GM19467 (cell line): ENCODE measurements at regions not wholly inside any gene's neighbourhood (a gene's known extent, or its start where the extent isn't known, plus 50 kb on each side); places are given as distances from the start of the nearest gene placed in this dataset.

Experiments used
- ATAC-seq: cut with Tn5 transposase; IDR thresholded peaks from one replicate; pipeline ENCODE4 v1.9.1; 2021; ENCODE audit warnings: mild to moderate bottlenecking, moderate library complexity; ENCODE audit not compliant: unreplicated experiment

- ATAC-seq = no peak
Observed at GRCh38 chr6:140320081-140321080, 945.9 kb upstream of the CITED2 start.

DNA sequence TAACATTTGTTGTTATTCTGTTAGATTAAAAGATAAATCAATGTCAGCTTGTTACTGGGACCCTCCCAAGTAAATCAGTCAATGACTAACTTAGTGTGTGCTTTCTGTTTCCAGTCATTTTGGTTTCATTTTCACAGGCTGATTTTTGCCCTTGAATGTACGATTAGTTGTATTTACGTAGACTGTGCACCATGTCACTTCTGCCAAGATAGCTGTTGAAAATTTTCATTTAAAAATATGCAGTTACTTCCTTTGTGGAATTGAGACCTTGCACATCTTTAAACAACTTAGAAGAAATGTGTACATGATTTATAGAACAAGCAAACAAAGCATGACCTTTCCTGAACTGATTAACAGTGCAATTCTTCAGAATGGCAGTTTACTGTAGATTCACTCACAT, 944.8 kb upstream of the CITED2 start:
- ATAC-seq = peak; percentile 92

DNA sequence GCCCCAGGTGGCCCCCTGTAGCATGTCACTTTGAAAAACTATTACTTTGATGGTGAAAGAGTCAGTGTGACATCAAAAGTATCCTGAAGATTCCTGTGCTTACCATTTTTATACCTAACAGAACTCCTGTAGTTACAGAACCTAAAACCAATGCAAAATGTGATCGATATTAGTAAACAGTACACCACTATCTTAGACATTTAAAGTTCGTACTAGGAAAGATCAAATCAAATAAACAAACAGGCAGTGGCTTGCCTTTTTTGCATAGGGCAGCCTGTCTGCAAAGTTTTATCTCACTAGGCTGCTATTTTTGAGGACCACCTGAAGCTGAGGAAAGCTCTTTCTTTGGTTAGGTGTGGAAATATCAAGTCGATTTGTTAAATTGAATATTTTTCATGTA, 944.0 kb upstream of the CITED2 start:
- no peak for ATAC-seq

GRCh38 chr6:140317950-140318349, 943.5 kb upstream of the CITED2 start:
- no peak for ATAC-seq

DNA sequence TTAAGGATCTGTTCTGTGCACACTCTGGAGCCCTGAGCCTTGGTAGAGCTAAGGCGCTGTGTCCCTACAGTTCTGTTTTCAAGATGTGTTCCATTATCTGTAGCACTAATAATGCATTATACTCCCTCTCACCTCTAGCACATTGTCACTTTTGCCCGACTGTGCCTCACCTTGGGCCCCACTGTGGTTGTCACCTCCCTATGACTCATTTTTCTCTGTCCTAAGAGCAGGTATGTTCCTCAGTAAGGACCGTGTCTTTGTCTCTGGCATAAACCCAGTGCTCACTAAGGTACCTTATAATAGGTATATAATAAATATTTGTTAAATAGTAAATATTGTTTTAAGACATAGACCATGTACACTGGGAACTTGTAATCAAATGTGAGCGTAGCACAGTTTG, 942.5 kb upstream of the CITED2 start:
- ATAC-seq = no peak

DNA sequence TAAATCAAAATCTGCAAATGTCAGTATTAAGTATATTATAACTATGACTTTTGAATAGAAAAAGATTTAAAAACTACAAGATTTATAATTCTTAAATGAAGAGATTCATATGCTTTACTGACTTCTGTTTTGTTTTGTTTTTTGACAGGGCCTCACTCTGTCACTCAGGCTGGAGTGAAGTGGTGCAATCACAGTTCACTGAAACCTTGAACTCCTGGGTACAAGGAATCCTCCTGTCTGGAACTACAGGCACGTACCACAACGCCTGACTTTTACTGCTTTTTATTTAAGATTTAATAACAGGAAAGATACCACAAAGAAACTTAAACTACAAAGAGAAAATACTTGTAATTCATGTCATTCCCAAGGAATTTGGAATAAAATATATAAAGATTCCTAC, 940.2 kb upstream of the CITED2 start:
- no peak for ATAC-seq

DNA sequence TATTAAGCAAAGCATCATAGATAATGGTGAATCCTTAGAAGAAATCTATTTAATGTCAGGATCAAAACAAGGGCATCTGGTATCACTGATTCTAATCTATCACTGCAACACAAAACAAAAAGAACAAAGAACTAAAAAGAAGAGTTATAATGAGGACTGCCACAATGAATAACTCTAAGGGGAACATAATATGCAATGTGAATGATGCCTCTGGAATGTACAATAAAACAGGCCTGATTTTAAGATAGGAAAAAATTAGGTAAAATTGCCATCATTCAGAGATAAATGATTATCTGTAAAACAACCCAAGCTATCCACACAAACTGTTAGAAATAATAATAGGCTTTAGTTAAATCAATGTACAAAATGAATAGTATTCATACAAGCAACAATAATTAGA, 936.7 kb upstream of the CITED2 start:
- ATAC-seq = no peak

DNA sequence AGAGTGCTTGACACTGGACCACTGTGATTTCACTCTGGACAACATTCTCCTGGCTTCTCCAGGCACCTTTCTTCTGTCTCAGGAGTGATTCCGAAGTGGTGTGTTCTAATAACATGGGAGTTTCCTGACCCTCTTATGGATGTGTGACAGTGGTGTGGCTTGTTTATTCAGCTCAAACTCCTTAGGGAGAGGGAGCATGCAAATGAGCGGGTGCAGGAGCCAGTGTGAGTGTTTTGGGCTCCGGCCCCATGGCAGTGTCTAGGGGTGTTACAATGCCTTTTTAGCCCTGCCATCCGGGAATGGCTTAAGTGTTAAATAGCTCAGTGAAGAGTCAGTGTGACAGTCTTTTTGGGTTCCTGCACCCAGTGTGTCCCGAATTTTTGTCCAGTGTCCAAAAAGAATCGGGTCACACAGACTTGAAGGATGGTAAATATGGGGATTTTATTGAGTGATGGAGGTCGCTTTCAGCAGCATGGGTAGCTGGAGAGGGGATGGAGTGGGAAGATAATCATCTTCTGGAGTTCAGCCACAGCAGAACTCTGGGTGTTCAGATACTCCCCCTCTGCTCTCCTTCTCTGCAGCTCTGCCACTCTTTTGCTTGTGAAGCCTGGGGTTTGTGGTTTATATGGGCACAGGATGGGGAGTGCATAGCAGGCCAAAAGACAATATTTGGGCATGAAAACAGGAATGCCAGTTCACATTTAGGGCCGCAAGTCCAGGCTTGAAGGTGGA, 928.9 kb upstream of the CITED2 start:
- no peak for ATAC-seq

- no peak for ATAC-seq
Observed at GRCh38 chr6:140300331-140300730, 925.9 kb upstream of the CITED2 start.

DNA sequence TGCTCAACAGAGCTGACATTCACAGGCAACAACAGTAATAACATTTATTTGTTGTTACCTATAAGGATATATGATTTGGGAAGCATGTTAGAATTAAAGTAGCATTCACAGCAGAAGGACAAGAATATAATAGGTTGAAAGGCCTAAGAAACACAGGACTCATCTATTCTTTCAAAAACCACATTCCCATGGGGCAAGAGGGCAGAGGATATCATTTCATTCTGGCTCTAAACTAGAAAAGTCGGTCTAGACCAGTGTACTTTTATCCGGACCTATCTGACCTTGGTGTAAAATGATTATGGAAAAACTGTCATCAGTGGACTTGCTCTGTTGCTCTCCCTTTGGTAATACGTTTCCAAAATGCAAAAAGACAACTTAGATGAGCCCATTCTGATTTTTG, 914.7 kb upstream of the CITED2 start:
- no peak for ATAC-seq

GRCh38 chr6:140285998-140286690, 911.7 kb upstream of the CITED2 start:
- no peak for ATAC-seq

DNA sequence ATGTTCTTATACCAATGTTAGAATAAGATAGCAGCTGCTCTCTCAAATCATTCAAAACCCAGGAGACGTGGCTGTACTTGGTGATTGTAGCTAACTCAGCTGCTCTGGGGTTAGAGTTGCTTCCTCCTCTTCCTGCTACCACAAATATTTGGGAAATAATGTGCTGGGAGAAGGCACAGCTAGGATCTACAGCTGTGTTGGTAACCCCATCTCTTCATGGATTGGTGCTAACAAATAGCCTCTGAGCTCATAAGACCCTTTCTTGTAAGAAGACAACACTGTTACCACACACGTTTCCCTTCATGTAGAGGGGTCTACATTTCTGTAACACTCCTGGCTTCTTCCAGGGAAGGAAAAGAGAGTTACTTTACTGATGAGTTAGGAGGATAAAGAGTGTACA, 911.0 kb upstream of the CITED2 start:
- ATAC-seq = no peak

- no peak for ATAC-seq
Observed at GRCh38 chr6:140284871-140285270, 910.4 kb upstream of the CITED2 start.

- ATAC-seq = no peak
Observed at GRCh38 chr6:140283197-140283596, 908.7 kb upstream of the CITED2 start.

GRCh38 chr6:140281767-140282166, 907.3 kb upstream of the CITED2 start:
- ATAC-seq = no peak

DNA sequence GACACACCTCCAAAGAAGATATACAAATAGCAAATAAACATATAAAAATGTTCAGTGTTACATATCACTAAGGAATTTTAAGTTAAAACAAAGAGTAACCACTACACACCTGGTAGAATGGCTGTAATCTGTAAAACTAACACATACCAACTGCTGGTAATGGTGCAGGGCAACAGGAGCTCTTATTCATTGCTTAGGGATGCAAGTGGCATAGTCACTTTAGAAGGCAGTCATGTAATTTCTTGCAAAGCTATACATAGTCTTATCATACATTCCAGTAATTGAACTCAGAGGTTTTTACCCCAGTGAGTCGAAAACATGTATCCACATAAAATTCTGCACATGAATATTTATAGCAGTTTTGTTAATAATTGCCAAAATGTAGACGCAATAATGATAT, 906.8 kb upstream of the CITED2 start:
- no peak for ATAC-seq

DNA sequence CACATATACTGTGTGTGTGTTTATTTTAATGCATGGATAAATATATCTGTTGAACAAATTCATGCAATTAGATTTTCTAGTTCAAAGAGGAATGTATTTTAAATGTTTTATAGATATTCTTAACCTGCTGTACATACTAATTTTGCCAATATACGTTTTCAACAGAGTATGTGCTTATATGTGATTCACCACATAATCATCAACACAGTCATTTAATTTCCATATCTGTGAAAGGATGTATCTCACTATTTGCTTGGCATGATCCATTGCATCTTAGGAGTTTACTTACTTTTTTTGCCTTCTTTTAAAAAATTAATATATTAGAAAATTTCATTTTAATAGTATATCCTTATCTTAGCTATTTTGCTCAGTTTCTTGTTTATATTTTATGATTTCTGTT, 902.3 kb upstream of the CITED2 start:
- no peak for ATAC-seq

GRCh38 chr6:140276133-140276532, 901.7 kb upstream of the CITED2 start:
- no peak for ATAC-seq

DNA sequence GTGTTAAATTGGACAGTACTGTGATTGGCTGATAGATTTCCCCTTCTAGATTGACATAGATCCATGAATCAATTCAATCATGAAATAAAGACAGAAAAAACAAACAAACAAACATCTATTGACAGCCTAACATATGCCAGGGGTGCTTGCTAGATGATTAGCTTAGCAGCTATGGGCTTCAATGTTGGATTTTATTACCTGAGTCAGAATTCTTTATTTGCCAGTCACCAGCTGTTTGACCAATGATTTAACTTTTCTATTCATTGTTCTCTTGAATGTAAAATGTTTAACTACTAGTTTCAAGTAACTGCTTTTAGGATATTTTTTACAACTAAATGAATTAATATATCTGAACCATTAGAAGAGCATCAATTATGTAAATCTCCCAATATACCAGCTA, 901.3 kb upstream of the CITED2 start:
- no peak for ATAC-seq

- no peak for ATAC-seq
Observed at GRCh38 chr6:140274548-140274947, 900.1 kb upstream of the CITED2 start.

DNA sequence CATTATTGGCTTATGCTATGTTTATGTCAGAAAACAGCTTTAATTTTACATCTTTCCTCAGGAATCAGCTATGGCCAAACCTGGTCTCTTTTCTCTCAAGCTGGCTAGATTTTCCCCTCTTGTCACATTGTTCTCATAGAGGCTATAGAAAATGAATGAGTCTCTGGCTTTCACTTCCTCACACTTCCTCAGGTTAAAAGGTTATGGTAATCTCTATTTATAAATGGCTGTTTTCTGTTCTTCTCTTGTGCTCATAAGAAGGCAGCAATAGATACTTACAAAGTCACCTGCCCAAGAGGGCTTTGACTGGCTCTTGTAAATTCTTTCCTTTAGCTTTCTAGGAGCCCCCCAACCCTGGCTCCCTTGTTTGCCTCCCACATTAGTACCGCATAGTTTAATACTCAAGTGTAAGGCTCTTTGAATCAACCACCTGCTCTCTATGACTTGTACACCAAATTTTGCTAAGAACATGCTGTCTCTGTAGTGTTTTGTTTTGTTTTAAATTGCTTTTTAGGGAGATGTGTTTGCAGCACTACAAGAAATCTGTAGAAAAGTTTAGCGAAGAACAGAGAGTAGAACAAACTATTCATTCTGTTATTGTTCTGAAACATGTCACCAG, 897.4 kb upstream of the CITED2 start:
- ATAC-seq = peak; percentile 94
